BLaER1 (cell line): ENCODE measurements at regions not wholly inside any gene's neighbourhood (a gene's known extent, or its start where the extent isn't known, plus 50 kb on each side); places are given as distances from the start of the nearest gene placed in this dataset.

Experiments
- H3K27ac ChIP-seq: shearing (Covaris generic); formaldehyde crosslinking; 2 replicates; pipeline ENCODE4 v1.8.1; 2022
- H3K27me3 ChIP-seq: shearing (Covaris generic); formaldehyde crosslinking; 2 replicates; pipeline ENCODE4 v1.8.1; 2022
- H3K36me3 ChIP-seq: shearing (Covaris generic); formaldehyde crosslinking; 2 replicates; pipeline ENCODE4 v1.8.1; 2022
- H3K4me1 ChIP-seq: shearing (Covaris generic); formaldehyde crosslinking; 2 replicates; pipeline ENCODE4 v1.8.1; 2022
- H3K4me2 ChIP-seq: shearing (Covaris generic); formaldehyde crosslinking; 2 replicates; pipeline ENCODE4 v1.8.1; 2022
- H3K4me3 ChIP-seq: shearing (Covaris generic); formaldehyde crosslinking; 2 replicates; pipeline ENCODE4 v1.8.1; 2022
- H3K9ac ChIP-seq: shearing (Covaris generic); formaldehyde crosslinking; 2 replicates; pipeline ENCODE4 v1.8.1; 2022
- H3K9me3 ChIP-seq: shearing (Covaris generic); formaldehyde crosslinking; 2 replicates; pipeline ENCODE4 v1.8.1; 2022
- H4K20me1 ChIP-seq: shearing (Covaris generic); formaldehyde crosslinking; 2 replicates; pipeline ENCODE4 v1.8.1; 2022
- Cebpa-rat ChIP-seq: shearing (Covaris generic); IDR thresholded peaks from 2 replicates; pipeline ENCODE4 v1.8.1; 2022

DNA sequence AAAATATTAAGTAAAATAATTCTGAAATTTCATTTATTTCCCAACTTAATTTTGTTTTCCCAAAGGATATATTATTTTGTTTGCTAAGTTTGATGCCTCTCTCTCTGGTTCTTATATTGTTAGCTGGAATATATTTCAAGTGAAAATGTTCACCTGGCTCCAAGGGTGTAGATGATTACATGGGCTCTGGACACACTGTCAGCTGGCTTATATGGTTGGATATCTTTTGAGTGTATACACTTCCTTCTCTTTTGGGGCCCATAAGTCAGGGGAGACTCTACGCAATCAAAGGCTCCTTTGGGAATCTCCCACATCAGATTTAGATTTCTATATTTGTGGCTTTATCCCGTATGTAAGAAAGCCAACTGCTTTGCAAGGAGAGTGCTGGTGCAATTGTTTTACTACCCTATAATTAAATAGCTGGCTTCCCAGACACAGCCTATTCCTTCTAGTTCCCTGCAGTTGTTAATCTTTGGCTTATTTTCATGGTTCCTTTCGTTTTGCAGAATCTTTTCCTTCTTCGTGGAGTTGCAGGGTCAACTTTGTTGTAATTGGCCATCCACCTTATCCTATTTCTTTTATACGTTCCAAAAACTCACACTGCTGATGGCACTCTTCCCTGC is 225.7 kb downstream of the DPH6 start:
- Histone ChIP-seq H4K20me1 (no peaks in the 10 kb centered on the region), H3K9ac (no peak overlapping the region), H3K36me3 (no peaks in the 10 kb centered on the region), H3K27ac (no peak overlapping the region), H3K9me3 (no peaks in the 10 kb centered on the region), H3K4me2 (no peak overlapping the region), H3K27me3 (no peaks in the 10 kb centered on the region), H3K4me3 (no peak overlapping the region), H3K4me1 (no peaks in the 10 kb centered on the region)
- no peak for TF ChIP-seq Cebpa-rat

DNA sequence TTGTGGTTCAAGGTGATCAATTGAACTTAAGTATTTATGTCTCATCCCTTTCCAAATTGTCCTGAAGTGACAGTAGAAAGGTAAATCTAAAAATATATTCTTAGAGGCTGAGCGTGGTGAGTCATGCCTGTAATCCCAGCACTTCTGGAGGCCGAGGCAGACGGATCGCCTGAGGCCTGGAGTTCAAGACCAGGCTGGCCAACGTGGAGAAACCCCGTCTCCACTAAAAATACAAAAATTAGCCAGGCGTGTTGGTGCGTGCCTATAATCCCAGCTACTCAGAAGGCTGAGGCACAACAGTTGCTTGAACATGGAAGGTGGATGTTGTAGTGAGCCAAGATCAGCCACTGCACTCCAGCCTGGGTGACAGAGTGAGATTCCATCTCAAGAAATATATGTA is 226.6 kb downstream of the DPH6 start:
- no peak overlapping the region for H3K9ac ChIP-seq
- no peaks in the 10 kb centered on the region for H3K4me1 ChIP-seq
- no peaks in the 10 kb centered on the region for H3K27me3 ChIP-seq
- H4K20me1 ChIP-seq, result no peaks in the 10 kb centered on the region
- no peaks in the 10 kb centered on the region for H3K9me3 ChIP-seq
- H3K27ac ChIP-seq, result no peak overlapping the region
- H3K4me3 ChIP-seq, result no peak overlapping the region
- no peak for TF ChIP-seq Cebpa-rat
- H3K4me2 ChIP-seq, result no peak overlapping the region
- no peaks in the 10 kb centered on the region for H3K36me3 ChIP-seq

DNA sequence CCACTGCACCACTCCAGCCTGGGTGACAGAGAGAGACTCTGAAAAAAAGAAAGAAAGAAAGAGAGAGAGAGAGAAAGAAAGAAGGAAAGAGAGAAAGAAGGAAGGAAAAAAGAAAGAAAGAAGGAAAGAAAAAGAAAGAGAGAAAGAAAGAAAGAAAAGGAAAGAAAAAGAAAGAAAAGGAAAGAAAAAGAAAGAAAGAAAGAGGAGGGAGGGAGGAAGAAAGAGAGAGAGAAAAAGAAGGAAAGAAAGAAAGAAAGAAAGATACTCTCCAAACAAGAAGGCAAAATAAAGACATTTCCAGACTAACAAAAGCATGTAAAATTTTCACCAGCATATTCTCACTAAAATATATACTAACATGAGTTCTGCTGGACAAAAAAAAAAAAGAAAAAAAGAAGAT is 228.7 kb downstream of the DPH6 start:
- Histone ChIP-seq H4K20me1 (no peaks in the 10 kb centered on the region), H3K4me3 (no peak overlapping the region), H3K36me3 (no peaks in the 10 kb centered on the region), H3K9ac (no peak overlapping the region), H3K27me3 (no peaks in the 10 kb centered on the region), H3K4me1 (no peaks in the 10 kb centered on the region), H3K27ac (no peak overlapping the region), H3K9me3 (no peaks in the 10 kb centered on the region), H3K4me2 (no peak overlapping the region)
- TF ChIP-seq Cebpa-rat, result no peak

DNA sequence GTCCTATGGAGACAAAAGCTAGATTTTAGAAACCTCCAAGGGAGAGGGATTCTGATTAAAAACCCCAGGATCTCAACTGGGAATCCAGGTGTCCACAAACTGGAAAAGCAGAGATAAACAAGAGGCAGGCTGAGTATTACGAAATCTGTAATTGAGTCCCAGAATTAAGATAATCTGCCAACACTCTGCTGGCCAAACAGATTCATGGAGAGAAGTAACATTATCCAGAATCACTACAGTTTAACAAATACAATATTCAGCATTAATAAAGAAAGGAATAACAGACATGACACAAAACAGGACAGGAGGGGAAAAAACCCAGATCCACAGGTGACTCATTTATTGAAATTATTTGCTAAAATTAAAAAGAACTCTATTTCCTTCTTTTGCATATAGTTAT is 227.2 kb upstream of the NANOGP8 start:
- H3K27ac ChIP-seq, result no peak overlapping the region
- no peaks in the 10 kb centered on the region for H3K27me3 ChIP-seq
- H3K36me3 ChIP-seq, result no peaks in the 10 kb centered on the region
- no peaks in the 10 kb centered on the region for H3K9me3 ChIP-seq
- TF ChIP-seq Cebpa-rat, result no peak
- no peaks in the 10 kb centered on the region for H3K4me1 ChIP-seq
- no peak overlapping the region for H3K4me2 ChIP-seq
- H3K4me3 ChIP-seq, result no peak overlapping the region
- no peak overlapping the region for H3K9ac ChIP-seq
- no peaks in the 10 kb centered on the region for H4K20me1 ChIP-seq

DNA sequence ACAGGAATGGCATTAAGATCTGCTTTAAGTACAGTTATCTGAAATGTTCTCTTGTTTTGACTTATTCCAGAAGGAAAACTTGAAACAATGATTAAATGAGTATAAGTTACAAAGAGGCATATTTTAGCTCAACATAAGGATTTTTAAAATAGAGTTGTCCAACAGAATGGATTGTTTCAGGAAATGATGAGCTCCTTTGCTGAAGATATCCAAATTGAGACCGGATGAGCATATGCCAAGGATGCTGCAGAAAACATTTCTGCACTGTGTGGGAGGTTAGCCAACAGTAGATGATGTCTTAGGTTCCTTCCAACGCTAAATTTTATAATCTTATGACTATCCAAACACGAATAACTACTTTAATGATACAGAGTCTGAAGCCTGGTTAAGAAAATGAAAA is 226.5 kb upstream of the NANOGP8 start:
- no peaks in the 10 kb centered on the region for H3K9me3 ChIP-seq
- H3K4me1 ChIP-seq, result no peaks in the 10 kb centered on the region
- H3K9ac ChIP-seq, result no peak overlapping the region
- no peaks in the 10 kb centered on the region for H3K27me3 ChIP-seq
- no peak overlapping the region for H3K4me3 ChIP-seq
- TF ChIP-seq Cebpa-rat, result no peak
- H3K4me2 ChIP-seq, result no peak overlapping the region
- H3K36me3 ChIP-seq, result no peaks in the 10 kb centered on the region
- no peaks in the 10 kb centered on the region for H4K20me1 ChIP-seq
- H3K27ac ChIP-seq, result no peak overlapping the region

DNA sequence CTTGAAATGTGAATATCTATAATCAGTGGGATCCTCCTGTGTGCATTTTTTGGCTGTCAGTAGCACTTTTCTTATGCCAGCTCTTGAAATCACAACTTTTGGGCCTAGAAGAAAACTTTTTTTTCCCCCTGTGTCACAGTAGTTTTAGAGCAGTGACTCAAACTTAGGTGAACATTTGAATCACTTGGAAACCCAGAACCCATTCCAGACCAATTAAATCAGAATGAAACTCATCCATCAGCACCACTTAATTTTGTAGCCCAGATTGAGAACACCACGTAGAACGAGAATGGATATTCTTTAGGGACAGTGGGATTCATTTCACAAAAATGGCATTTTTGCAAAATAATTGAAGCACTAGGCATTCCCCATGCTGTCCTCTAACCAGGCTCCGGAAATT is 224.8 kb upstream of the NANOGP8 start:
- H3K27me3 ChIP-seq, result no peaks in the 10 kb centered on the region
- H3K4me3 ChIP-seq, result no peak overlapping the region
- no peaks in the 10 kb centered on the region for H3K36me3 ChIP-seq
- H3K9ac ChIP-seq, result no peak overlapping the region
- no peak for TF ChIP-seq Cebpa-rat
- no peaks in the 10 kb centered on the region for H3K4me1 ChIP-seq
- no peaks in the 10 kb centered on the region for H4K20me1 ChIP-seq
- H3K4me2 ChIP-seq, result no peak overlapping the region
- no peaks in the 10 kb centered on the region for H3K9me3 ChIP-seq
- no peak overlapping the region for H3K27ac ChIP-seq

DNA sequence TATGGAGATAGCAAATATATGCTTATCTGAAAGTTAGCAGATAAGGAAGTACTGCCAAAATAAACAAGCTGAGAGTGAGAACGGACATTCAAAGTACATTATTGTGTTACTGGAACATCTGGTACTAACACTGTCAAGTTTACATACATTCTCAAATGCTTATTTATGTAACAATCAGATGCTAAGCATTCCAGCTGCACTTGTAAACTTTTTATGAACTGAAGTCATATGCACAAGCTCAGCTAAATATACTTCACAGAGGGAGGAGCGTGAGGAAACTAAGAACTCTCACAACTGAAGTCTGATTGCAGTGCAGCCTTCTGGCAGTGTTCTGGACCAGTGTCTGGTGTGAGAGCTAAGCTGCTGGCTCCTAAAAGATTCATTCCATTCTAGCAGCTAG is 223.7 kb upstream of the NANOGP8 start:
- Histone ChIP-seq H3K4me2 (no peak overlapping the region), H3K4me1 (no peaks in the 10 kb centered on the region), H3K9ac (no peak overlapping the region), H4K20me1 (no peaks in the 10 kb centered on the region), H3K27ac (no peak overlapping the region), H3K36me3 (no peaks in the 10 kb centered on the region), H3K27me3 (no peaks in the 10 kb centered on the region), H3K9me3 (no peaks in the 10 kb centered on the region), H3K4me3 (no peak overlapping the region)
- no peak for TF ChIP-seq Cebpa-rat

DNA sequence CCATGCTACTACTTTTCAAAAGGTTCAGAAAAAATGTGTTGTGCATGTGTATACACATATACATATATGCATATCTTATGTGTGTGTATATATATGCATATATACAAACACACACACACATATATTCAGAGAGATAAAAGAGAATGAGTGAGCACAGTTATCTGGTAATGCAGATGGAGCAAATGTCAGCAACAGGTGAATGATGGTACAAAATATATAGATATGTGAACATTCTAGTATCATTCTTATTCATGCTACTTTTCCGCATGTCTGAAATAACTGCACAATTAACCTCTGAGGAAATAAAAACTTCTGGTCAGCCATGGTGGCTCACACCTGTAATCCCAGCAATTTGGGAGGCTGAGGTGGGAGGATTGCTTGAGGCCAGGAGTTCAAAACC is 222.6 kb upstream of the NANOGP8 start:
- Histone ChIP-seq H3K9ac (no peak overlapping the region), H3K4me1 (no peaks in the 10 kb centered on the region), H3K4me3 (no peak overlapping the region), H4K20me1 (no peaks in the 10 kb centered on the region), H3K36me3 (no peaks in the 10 kb centered on the region), H3K27me3 (no peaks in the 10 kb centered on the region), H3K9me3 (no peaks in the 10 kb centered on the region), H3K4me2 (no peak overlapping the region), H3K27ac (no peak overlapping the region)
- no peak for TF ChIP-seq Cebpa-rat

DNA sequence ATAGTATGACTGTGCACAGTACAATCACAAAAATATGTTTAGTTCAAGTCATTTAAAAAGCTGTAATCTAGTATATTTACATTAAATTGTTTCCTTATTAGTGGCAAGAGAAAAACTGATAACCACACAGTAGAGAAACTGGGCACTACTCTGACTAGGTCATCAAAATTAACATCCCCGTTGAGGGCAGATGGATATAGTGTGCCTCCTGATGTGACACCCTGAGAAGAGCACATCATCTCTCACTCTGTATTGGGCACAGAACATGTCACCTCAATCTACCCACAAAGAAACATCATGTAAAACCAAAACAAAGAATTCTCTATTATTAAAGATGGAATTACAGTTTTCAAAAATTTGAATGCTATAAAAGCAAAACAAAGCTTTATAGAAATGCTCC is 221.9 kb upstream of the NANOGP8 start:
- TF ChIP-seq Cebpa-rat, result no peak
- H3K4me1 ChIP-seq, result no peaks in the 10 kb centered on the region
- H3K36me3 ChIP-seq, result no peaks in the 10 kb centered on the region
- H3K4me2 ChIP-seq, result no peak overlapping the region
- H3K4me3 ChIP-seq, result no peak overlapping the region
- H4K20me1 ChIP-seq, result no peaks in the 10 kb centered on the region
- no peak overlapping the region for H3K9ac ChIP-seq
- no peaks in the 10 kb centered on the region for H3K27me3 ChIP-seq
- H3K27ac ChIP-seq, result no peak overlapping the region
- no peaks in the 10 kb centered on the region for H3K9me3 ChIP-seq

DNA sequence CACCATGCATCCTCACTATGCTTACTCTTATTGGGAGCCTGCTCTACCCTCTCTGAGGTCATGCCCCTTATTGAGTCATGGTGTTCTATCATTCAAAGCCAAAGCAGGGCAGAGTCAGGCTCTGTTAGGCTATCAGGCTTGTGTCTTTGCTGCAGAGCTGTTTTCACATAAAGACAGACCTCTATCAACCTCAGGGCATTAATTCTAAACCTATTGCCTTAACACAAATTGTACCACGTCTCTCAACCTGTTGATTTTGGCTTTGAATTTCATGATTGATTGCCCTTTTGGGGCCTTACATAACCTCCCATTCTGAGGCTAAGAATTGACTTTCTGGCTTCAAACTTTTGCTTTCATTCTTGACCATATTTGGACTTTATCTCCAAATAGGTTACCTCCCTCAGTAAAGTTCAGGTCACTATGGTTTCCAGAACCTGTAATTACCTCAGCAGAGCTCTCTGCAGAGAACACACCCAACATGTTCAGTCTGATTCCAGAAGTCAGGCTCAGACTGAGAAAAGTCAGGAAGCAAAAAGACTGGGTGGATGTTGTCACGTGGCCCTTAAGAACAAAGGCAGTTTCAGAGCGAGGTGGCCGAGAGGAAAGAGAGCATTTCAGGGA is 221.4 kb upstream of the NANOGP8 start:
- H3K4me2 ChIP-seq, result no peak overlapping the region
- no peak overlapping the region for H3K27ac ChIP-seq
- no peaks in the 10 kb centered on the region for H4K20me1 ChIP-seq
- no peaks in the 10 kb centered on the region for H3K36me3 ChIP-seq
- H3K9me3 ChIP-seq, result no peaks in the 10 kb centered on the region
- no peak overlapping the region for H3K4me3 ChIP-seq
- no peaks in the 10 kb centered on the region for H3K27me3 ChIP-seq
- TF ChIP-seq Cebpa-rat, result no peak
- H3K9ac ChIP-seq, result no peak overlapping the region
- H3K4me1 ChIP-seq, result no peaks in the 10 kb centered on the region

DNA sequence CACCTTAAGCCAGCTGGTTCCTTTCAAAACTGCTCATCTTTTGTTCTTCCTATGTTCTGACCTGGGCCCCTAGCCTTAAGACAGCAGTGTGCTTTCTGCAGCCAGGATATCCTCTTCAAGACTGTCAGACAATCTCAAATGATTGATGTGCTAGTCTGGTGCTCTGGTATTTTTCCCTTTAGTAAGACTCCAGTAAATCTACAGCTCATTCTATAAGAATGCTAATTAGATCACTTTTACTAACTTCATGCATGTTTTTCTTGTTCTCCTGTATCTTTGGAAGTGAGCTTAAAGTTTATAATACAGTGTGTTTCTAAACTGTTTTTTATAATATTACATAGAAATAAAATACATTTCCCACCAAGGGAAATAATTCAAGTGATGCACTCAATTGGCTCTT is 220.9 kb upstream of the NANOGP8 start:
- H3K9me3 ChIP-seq, result no peaks in the 10 kb centered on the region
- H3K9ac ChIP-seq, result no peak overlapping the region
- no peak for TF ChIP-seq Cebpa-rat
- H3K4me3 ChIP-seq, result no peak overlapping the region
- no peaks in the 10 kb centered on the region for H3K4me1 ChIP-seq
- no peaks in the 10 kb centered on the region for H4K20me1 ChIP-seq
- no peaks in the 10 kb centered on the region for H3K27me3 ChIP-seq
- no peak overlapping the region for H3K4me2 ChIP-seq
- no peaks in the 10 kb centered on the region for H3K36me3 ChIP-seq
- H3K27ac ChIP-seq, result no peak overlapping the region
